NCI-H524 (cell line): ENCODE measurements at regions not wholly inside any gene's neighbourhood (a gene's known extent, or its start where the extent isn't known, plus 50 kb on each side); places are given as distances from the start of the nearest gene placed in this dataset.

Experiments used
- DNase-seq, 2 experiments: peaks; one replicate each; lab custom pipeline; 2025; lab: John Stamatoyannopoulos, UW

- no peak for DNase-seq
Measured at GRCh38 chr15:26477044-26477443, 295.8 kb downstream of the GABRB3 start.

GRCh38 chr15:26475554-26475953, 297.3 kb downstream of the GABRB3 start:
- DNase-seq = peak in 1 of 2 experiments; percentile 13

GRCh38 chr15:26472661-26473060, 300.2 kb downstream of the GABRB3 start:
- DNase-seq = no peak

GRCh38 chr15:26461847-26462608, 310.8 kb downstream of the GABRB3 start:
- no peak for DNase-seq

- DNase-seq = no peak
Measured at GRCh38 chr15:26460165-26460564, 312.7 kb downstream of the GABRB3 start.

- DNase-seq = no peak
Measured at GRCh38 chr15:26455828-26456227, 317.0 kb downstream of the GABRB3 start.

GRCh38 chr15:26453914-26454313, 319.0 kb downstream of the GABRB3 start:
- no peak for DNase-seq

GRCh38 chr15:26451995-26452394, 320.9 kb downstream of the GABRB3 start:
- no peak for DNase-seq

- no peak for DNase-seq
Measured at GRCh38 chr15:26449291-26449690, 323.6 kb downstream of the GABRB3 start.

- no peak for DNase-seq
Measured at GRCh38 chr15:26443321-26443720, 329.5 kb downstream of the GABRB3 start.

- no peak for DNase-seq
Measured at GRCh38 chr15:26442680-26443079, 330.2 kb downstream of the GABRB3 start.

- no peak for DNase-seq
Measured at GRCh38 chr15:26439681-26440080, 333.2 kb downstream of the GABRB3 start.

GRCh38 chr15:26438718-26439117, 334.1 kb downstream of the GABRB3 start:
- no peak for DNase-seq

GRCh38 chr15:26438316-26438715, 334.6 kb downstream of the GABRB3 start:
- DNase-seq = peak in 1 of 2 experiments; percentile 28

GRCh38 chr15:26433818-26434217, 339.0 kb downstream of the GABRB3 start:
- DNase-seq = peak; percentile 93 to 95

GRCh38 chr15:26433060-26433459, 339.8 kb downstream of the GABRB3 start:
- DNase-seq = no peak

GRCh38 chr15:26421065-26421464, 351.8 kb downstream of the GABRB3 start:
- DNase-seq = peak; percentile 92 to 95

GRCh38 chr15:26395624-26396023, 377.2 kb downstream of the GABRB3 start:
- peak; percentile 29 to 47 for DNase-seq

GRCh38 chr15:26394801-26395200, 378.1 kb downstream of the GABRB3 start:
- DNase-seq = peak; percentile 93 to 96

- no peak for DNase-seq
Measured at GRCh38 chr15:26392956-26393355, 379.9 kb downstream of the GABRB3 start.

- peak; percentile 87 to 95 for DNase-seq
Measured at GRCh38 chr15:26391567-26392194, 381.2 kb downstream of the GABRB3 start.

GRCh38 chr15:26382444-26383072, 390.3 kb downstream of the GABRB3 start:
- no peak for DNase-seq

GRCh38 chr15:26378304-26378703, 394.6 kb downstream of the GABRB3 start:
- DNase-seq = no peak
